Endodermal cell (in vitro differentiated cells): ENCODE measurements at regions not wholly inside any gene's neighbourhood (a gene's known extent, or its start where the extent isn't known, plus 50 kb on each side); places are given as distances from the start of the nearest gene placed in this dataset.

Experiments used
- DNase-seq: peaks from one replicate; pipeline ENCODE4 v3.0.0-alpha.2; 2017
- H3K27ac ChIP-seq: 2 replicates; pipeline ENCODE4 v1.5.1; 2013; ENCODE audit warnings: mild to moderate bottlenecking, low read depth, low read length, moderate library complexity
- H3K27me3 ChIP-seq: 2 replicates; pipeline ENCODE4 v1.6.1; 2013; ENCODE audit warnings: mild to moderate bottlenecking, low read length, moderate library complexity; ENCODE audit not compliant: insufficient read depth, control insufficient read depth, poor library complexity, severe bottlenecking
- H3K36me3 ChIP-seq: 2 replicates; pipeline ENCODE4 v1.7.0; 2013; ENCODE audit warnings: mild to moderate bottlenecking, low read length, moderate library complexity; ENCODE audit not compliant: control insufficient read depth, insufficient read depth
- H3K4me1 ChIP-seq: one replicate; pipeline ENCODE4 v1.7.0; 2013; ENCODE audit warnings: low read length; ENCODE audit not compliant: control insufficient read depth, insufficient read depth
- H3K4me3 ChIP-seq: 2 replicates; pipeline ENCODE4 v1.5.1; 2013; ENCODE audit warnings: mild to moderate bottlenecking, low read length, moderate library complexity
- H3K9ac ChIP-seq: 2 replicates; pipeline ENCODE4 v1.6.1; 2013; ENCODE audit warnings: mild to moderate bottlenecking, low read length, moderate library complexity; ENCODE audit not compliant: poor library complexity, severe bottlenecking; ENCODE audit errors: extremely low read depth
- H3K9me3 ChIP-seq: 2 replicates; pipeline ENCODE4 v1.6.1; 2013; ENCODE audit warnings: mild to moderate bottlenecking, low read length, moderate library complexity; ENCODE audit not compliant: control insufficient read depth
- H3K27ac Mint-ChIP-seq: 2 replicates; pipeline ENCODE4 v1.8.0; 2020; ENCODE audit warnings: mixed read lengths
- H3K27me3 Mint-ChIP-seq: 2 replicates; pipeline ENCODE4 v1.8.0; 2021; ENCODE audit warnings: mild to moderate bottlenecking, mixed read lengths; ENCODE audit not compliant: insufficient read depth
- H3K36me3 Mint-ChIP-seq: 2 replicates; pipeline ENCODE4 v1.8.0; 2020; ENCODE audit warnings: low read depth, mixed read lengths
- H3K4me1 Mint-ChIP-seq: 2 replicates; pipeline ENCODE4 v1.8.0; 2020; ENCODE audit warnings: mixed read lengths
- H3K4me3 Mint-ChIP-seq: 2 replicates; pipeline ENCODE4 v1.8.0; 2020; ENCODE audit warnings: mild to moderate bottlenecking, moderate library complexity, mixed read lengths
- H3K9me3 Mint-ChIP-seq: 2 replicates; pipeline ENCODE4 v1.8.0; 2020; ENCODE audit warnings: mild to moderate bottlenecking, mixed read lengths
- WGBS, 2 experiments: methylation state at CpG; one replicate each; pipeline versions ENCODE4 v1.1.5 to v1.1.7; 2013; ENCODE audit warnings: missing lambda C conversion rate in 2 of 2, mixed read lengths in 1 of 2; ENCODE audit not compliant: insufficient coverage in 1 of 2, insufficient read length in 1 of 2; 5-methylcytosine and 5-hydroxymethylcytosine counted together
- TF ChIP-seq, protein P1 (sequence below): fragments of 200-600 bp; sonication (generic); conservative IDR thresholded peaks from 2 replicates; pipeline ENCODE4 v1.5.0; 2021; ENCODE audit warnings: antibody characterized with exemption, mild to moderate bottlenecking

DNA sequence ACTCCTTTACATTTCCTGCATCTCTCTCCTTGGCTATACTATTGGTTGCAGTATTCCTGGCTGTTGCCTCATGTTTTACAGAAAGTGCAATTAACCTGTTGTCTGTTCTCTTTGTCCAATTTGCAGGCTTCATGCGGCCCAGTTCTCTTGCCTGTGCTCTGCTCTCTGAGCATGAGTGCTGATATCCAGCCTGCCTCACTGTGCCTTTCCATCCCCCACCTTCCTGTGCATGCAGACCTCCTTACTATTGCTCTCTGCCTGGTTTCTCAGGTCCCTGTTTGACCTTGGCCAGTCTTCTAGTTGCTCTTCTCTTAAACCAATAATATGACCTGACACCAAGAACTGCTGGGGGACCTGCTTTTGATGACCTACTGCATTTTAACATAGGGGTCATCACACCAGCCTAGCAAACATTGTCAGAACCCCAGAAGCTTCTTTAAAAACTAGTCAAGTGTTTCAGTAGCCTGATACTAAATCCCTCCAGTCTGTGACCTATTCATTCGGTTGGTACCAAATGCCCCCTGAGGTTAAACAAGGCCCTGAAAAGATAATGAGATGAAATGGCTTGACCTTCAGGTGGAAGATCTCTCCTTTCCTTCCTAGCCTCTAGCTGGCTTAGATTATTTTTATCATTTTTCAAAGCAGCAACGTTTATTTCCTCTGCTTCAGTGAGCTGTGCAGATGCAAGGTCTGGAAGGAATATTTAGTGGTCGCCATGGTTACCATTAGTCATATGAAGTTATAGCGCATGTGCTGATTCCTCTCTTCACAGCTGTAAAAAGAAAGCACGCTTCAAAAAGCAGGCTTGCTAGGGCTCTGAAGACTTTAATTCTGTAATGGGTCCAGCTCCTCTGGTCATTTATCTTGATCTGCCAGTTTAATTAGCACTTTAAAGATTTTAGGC is 216.5 kb downstream of the PHLDA1 start:
- H3K4me1 ChIP-seq: no peaks in the 10 kb centered on the region
- H3K4me3 ChIP-seq: no peak overlapping the region
- H3K27me3 Mint-ChIP-seq: peaks cover 4% of the 10 kb centered on the region
- TF ChIP-seq, protein P1, sequence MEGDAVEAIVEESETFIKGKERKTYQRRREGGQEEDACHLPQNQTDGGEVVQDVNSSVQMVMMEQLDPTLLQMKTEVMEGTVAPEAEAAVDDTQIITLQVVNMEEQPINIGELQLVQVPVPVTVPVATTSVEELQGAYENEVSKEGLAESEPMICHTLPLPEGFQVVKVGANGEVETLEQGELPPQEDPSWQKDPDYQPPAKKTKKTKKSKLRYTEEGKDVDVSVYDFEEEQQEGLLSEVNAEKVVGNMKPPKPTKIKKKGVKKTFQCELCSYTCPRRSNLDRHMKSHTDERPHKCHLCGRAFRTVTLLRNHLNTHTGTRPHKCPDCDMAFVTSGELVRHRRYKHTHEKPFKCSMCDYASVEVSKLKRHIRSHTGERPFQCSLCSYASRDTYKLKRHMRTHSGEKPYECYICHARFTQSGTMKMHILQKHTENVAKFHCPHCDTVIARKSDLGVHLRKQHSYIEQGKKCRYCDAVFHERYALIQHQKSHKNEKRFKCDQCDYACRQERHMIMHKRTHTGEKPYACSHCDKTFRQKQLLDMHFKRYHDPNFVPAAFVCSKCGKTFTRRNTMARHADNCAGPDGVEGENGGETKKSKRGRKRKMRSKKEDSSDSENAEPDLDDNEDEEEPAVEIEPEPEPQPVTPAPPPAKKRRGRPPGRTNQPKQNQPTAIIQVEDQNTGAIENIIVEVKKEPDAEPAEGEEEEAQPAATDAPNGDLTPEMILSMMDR: no peak
- H3K4me3 Mint-ChIP-seq: no peak overlapping the region
- H3K27ac Mint-ChIP-seq: no peak overlapping the region
- H3K36me3 ChIP-seq: no peaks in the 10 kb centered on the region
- peaks cover 4% of the 10 kb centered on the region for H3K27me3 ChIP-seq
- no peaks in the 10 kb centered on the region for H3K9me3 Mint-ChIP-seq
- WGBS, 2 experiments: 87% methylated on average over 5 to 6 of the region's 6 CpGs
- DNase-seq: no peak
- H3K9me3 ChIP-seq: no peaks in the 10 kb centered on the region
- H3K36me3 Mint-ChIP-seq: no peaks in the 10 kb centered on the region
- no peak overlapping the region for H3K9ac ChIP-seq
- H3K4me1 Mint-ChIP-seq: peaks cover 19% of the 10 kb centered on the region
- H3K27ac ChIP-seq: no peak overlapping the region

DNA sequence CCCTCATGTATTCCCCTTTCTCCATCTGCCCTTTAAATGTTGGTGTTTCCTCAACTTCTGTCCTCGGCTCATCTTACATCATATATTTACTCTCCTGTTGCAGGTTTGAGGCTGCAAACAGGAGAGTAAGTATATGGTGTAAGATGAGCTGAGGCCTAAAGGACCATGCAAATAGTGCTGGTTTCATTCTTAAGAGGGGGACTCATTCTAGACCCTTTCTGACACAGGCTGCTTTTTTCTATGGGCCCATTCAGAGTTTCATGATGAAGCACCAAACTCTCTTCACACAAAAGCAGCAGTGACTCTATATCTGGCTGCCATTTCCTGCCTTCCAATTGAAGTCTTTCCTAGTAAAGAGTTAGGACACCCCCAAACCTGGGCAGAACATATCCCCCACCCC is 218.5 kb downstream of the PHLDA1 start:
- Mint-ChIP-seq H3K4me1 (peaks cover 20% of the 10 kb centered on the region), H3K4me3 (no peak overlapping the region), H3K27me3 (peaks cover 4% of the 10 kb centered on the region), H3K27ac (no peak overlapping the region), H3K9me3 (peaks cover 6% of the 10 kb centered on the region), H3K36me3 (no peaks in the 10 kb centered on the region)
- Histone ChIP-seq H3K27me3 (peaks cover 4% of the 10 kb centered on the region), H3K9me3 (peaks cover 9% of the 10 kb centered on the region), H3K27ac (no peak overlapping the region), H3K4me3 (no peak overlapping the region), H3K4me1 (no peaks in the 10 kb centered on the region), H3K36me3 (no peaks in the 10 kb centered on the region), H3K9ac (no peak overlapping the region)
- 100% methylated on average over 1 of the region's 1 CpG; no CpG with 5 or more reads in 1 of the 2 experiments for WGBS, 2 experiments
- no peak for DNase-seq
- TF ChIP-seq, protein P1: no peak

DNA sequence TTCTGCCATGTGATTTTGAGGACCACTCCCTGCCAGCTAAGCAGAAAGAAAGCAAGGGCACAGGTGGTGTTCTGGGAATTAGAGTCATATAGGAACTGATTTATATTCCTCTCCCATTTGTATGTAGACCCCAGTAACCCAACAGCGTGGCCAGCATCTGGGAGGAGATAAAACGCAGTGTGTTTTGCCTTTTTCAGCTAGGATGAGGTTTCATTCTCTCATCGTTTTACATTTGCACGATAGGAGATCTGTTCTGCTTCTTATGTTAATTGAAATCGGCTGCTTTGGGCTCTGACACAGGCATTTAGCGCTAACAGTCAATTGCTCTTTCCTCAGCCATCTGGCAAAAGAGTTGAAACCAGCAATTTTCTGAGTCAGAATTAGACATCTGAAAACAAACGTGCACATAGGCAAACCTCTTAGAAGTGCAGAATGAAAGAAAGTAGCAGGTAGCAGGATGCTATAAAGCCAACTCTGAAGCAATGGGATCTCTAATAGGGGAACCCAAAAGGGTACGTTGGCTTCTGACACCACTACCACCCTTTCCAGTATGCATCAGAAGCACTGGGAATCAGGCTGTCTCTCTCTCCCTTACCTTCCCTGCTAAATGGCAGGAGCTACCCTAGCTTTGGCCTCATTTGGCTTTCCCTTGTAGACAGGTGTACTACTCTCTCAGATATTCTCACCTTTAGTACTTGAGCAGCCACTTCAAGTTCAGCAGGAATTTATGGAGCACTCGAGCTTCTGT is 219.1 kb downstream of the PHLDA1 start:
- peaks cover 4% of the 10 kb centered on the region for H3K27me3 ChIP-seq
- Mint-ChIP-seq H3K9me3 (peaks cover 8% of the 10 kb centered on the region), H3K4me1 (peaks cover 20% of the 10 kb centered on the region), H3K4me3 (no peak overlapping the region), H3K27me3 (peaks cover 4% of the 10 kb centered on the region), H3K27ac (no peak overlapping the region), H3K36me3 (no peaks in the 10 kb centered on the region)
- no peak overlapping the region for H3K4me3 ChIP-seq
- H3K4me1 ChIP-seq: no peaks in the 10 kb centered on the region
- 38 to 39% methylated on average over 9 of the region's 9 CpGs for WGBS, 2 experiments
- peak; percentile 53 for DNase-seq
- peaks cover 15% of the 10 kb centered on the region for H3K9me3 ChIP-seq
- H3K9ac ChIP-seq: no peak overlapping the region
- peak overlapping the region; percentile 47 for H3K27ac ChIP-seq
- TF ChIP-seq, protein P1: no peak
- H3K36me3 ChIP-seq: no peaks in the 10 kb centered on the region
